SK-N-DZ (cell line): ENCODE measurements at regions not wholly inside any gene's neighbourhood (a gene's known extent, or its start where the extent isn't known, plus 50 kb on each side); places are given as distances from the start of the nearest gene placed in this dataset.
"Not testable (repeated sequence)": the region's sequence is repeated elsewhere in the genome, so short reads cannot be mapped to it uniquely, and the experiment has no call there.

ENCODE experiments used
- DNase-seq: peaks from one replicate; pipeline ENCODE4 v3.0.0-alpha.2; 2015; ENCODE audit warnings: low spot score

DNA sequence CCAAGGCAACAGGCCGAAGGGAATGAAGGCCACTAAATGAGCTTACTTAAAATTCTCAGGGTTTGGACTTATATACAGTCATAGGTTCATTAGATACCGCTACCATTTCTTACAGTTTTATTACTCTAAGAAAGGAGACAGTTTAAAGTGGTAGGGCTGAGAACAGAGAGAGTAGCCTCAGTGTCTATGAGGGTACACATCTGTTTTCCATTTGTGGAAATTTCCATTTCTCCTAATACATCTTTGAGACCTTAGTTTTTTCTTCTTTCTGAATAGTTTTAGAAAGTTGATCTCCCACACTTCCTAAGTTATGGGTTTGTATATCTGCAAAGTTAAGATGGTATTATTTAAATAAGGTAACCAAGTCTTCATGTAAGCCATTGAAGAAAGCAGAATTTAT lies 1279.1 kb downstream of the NCAM2 start:
- DNase-seq: no peak

DNA sequence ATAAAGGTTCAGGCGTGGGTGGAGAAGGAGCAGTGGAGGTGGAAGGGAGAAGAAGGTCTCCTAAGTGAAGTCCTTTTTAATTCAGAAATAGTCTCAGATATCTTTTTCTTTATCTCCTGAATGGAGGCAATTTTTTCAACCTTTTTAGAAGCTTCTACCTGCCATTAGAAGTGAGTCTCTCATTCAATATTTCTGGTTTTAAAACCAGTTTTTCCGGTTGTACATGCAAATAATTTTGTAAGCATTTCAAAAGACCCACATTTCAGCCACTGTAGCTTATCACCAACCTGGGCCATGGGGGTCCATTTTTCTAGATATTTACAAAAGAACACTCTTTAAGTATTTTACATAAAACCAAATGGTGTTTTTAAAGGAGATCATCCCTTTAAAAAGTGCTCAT lies 1280.2 kb downstream of the NCAM2 start:
- DNase-seq: no peak

DNA sequence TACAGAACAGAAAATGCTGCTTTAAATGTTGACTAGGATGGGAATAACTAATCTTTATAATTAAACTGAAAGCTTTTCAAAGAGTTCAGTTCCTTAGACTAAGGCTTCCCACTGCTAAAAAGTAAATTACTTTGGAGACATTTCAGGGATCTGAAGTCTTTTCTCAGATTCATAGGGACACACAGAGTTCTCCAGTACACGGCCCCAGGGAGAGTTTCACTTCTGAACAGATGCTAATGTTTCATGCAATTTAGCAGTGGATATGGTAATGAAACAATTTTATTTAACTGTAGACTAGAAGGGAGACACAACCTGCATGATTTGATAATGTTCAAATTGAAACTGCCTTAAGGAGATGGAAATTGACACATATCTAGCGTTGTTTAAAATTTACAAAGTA lies 1282.6 kb downstream of the NCAM2 start:
- no peak for DNase-seq

DNA sequence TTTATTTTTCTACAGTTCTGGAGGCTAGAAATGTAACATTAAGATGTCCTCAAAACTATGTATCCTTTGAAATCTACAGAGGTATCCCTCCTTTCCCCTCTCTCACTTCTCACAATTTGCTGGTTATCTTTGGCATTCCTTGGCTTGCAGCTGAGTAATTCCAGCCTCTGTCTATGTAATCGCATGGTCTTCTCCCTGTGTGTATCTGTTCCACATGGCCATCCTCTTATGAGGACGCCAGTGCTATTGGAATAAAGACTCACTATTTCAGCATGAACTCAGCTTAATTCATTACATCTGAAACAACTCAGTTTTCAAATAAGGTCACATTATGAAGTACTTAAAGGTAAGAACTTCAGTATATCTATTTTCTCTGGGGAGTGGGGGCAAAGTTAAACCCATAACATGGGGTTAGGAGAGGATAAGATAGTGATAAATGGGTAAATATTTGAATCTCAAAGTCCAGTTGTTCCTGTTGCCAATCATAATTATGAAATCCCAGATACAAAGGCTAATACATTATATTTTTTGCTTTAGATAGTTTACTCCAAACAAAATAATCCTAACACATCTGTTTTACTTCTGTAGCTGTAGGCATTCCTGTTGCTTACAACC lies 1290.8 kb downstream of the NCAM2 start:
- DNase-seq: no peak

DNA sequence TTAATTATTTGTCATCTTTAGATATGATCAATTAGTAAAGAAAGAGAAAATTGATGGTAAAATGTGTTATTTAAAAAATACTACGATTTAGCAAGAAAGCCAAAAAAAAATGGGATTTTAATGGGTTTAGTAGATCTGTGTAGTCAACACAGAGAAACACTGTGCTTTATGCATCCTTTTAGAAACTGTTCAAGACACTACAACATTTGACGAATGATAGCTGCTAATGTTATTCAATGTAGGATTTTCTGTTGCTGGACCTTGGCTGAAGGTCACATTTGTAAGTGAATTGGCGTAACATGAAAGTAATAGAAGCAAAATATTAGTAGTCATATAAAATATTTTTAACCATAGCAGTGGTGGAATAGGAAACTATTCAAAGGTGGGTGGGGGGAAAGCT lies 1293.9 kb downstream of the NCAM2 start:
- no peak for DNase-seq

DNA sequence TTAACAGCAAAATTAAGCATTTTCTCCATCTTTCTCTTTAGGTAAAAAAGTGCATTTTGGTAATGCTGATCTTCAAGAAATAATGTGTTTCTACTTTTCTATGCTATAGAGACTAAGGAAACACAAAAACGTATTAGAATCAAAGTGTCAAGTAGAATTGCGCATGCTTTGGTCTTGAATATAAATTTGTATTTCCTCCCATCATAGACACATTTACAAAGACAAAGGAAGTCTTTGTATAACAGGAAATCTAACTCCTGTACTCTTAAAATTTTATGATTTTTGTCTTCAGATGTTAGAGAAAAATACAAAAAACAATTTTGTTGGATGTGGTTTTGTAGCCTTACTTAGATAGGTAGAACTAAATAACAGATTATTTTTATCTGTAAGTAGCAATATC lies 1299.4 kb downstream of the NCAM2 start:
- DNase-seq: no peak

DNA sequence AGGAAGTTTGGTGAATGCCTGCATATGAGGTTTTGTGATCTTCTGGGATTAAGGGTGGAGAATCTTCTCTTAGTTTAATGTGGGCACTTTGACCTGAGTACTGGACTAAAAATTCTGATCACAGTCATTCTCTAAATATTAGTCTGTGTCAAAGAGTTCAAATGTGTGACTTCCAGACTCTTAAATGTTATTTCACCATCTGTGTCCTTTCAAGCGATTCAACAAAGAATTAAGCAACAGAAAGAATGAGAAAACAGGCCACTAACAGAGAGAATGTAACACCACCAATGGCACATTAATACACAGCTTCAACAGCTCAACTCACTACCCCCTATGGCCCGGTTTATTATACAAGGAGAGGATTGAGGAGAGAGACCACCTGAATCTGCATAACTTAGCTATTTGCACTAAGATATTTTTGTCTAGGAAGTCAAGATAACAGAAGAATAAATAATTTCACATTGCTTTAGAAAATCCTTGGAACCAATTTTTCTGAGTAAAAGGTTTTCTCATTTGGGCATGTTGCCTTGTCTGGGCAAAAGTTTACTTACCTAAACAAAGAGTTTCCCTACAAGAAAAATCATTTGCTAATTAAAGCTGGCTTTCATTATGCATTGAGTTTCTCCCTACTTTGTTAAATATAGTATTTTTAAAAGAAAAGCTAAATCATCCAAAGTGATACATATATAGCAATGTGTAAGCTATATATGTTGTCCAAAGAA lies 1313.7 kb downstream of the NCAM2 start:
- no peak for DNase-seq

DNA sequence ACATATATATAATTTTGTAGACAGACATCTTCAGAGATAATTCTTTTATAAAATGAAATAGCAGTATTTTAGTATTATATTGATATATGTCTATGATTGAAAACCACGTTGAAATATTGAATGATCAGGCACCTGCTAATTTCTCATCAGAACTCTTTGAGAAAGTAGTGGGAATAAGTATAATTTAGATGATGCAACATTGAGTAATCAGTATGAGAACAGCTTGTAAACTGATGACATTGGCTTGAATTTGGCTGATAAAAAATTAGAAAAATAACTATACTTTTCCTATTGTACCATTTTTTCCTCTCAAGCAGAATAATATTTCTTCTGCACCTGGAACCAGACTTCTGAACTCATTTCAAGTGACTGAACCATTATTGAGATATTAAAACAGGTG lies 1316.8 kb downstream of the NCAM2 start:
- no peak for DNase-seq

DNA sequence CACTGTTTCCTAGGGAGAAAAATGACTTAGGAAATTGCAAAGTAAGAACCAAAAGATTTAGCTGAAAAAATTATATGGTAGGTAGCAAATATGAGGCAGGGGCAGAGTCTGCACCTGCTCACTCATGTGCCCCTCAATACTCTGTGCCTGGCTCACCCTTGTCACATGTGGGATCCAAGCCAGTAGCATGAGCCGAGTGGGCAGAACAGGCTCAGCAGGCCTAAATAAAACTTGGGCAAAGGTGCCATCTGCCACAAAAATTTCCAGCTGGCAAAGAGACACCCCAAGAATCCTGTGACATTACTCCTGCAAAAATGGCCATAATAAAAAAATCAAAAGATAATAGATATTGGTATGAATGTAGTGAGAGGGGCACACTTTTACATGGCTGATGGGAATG lies 1321.2 kb downstream of the NCAM2 start:
- DNase-seq: no peak

DNA sequence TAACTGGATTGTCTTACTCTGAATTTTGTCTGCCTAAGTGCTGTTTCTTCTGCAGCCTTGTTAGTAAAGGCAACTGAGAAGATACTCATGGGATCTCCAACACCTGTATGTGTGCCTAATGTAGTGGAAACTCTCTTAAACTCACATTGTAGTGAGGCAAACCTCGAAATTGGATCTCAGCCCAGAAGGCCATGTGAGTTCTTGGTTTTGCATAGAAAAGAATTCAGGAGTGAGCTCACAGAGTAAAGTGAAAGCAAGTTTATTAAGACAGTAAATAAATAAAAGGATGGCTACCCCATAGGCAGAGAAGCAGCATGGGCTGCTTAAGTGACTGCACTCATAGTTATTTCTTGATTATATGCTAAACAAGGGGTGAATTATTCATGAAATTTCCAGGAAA lies 1344.7 kb downstream of the NCAM2 start:
- DNase-seq: no peak

DNA sequence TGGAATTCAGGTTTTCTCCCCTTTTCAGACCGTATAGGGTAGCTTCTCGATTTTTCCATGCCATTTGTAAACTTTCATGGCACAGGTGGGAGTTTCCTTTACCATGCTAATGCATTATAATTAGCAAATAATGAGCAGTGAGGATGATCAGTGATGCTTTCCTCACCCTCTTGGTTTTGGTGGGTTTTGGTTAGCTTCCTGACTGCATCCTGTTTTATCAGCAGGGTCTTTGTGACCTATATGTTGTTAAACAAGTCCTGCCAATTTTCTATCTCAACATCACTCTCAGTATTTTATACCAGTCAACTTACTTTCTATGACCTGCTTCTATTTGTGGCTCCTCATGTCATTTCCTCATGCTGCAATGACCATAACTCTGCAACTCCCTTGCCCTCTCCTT lies 1345.1 kb downstream of the NCAM2 start:
- no peak for DNase-seq

DNA sequence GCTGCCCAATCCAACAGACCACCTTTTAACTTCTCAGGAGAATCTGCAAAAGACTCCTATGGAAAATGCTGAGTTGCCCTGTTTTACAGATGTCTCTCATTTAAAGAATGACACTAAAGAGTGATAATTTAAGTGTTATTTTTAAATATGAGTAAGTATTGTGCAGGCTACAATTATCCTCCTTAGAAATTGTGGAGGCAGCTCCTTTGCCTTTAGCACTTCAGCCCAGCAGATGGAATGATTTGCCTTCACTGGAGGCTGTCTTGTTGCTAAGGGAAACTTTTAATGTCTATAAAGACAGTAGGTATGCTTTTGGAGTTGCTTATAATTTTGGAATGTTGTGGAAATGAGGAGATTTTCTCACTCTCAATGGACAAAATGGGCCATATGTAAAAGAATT lies 1345.5 kb downstream of the NCAM2 start:
- DNase-seq: no peak

DNA sequence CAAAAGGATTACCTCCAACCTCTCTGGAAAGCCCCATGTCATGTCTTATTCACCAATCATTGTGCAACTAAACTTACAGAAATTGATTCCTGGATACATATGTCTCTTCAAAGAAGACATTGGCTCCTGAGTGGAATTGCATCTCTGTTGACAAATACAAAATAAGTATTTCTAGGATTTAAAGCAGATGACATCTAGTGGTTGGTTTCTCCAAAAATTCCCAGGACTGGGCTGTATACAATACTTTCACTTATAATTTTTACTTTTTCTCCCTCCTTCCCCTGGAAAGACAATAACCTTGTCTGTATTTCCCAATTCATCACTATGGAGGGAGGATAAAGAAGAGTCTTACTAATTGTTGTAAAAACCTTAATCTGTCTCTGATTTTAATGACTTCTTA lies 1347.4 kb downstream of the NCAM2 start:
- no peak for DNase-seq

DNA sequence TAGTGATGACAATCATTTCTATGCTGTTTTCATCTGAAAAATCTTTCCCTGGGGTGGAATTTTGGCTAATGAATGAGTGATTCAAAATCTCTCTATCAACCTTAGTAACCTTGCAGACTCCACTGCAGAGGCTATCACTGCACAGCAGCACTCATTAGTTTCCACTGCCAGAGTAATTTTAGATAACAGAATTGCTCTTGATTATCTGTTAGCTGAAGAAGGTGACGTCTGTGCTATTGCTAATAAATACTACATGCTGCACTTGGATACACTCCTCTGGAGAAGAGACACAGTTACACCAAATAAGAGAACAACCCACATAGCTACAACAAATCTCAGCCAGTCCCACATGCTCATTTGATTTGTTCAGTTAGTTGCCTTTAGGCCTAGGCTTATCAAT lies 1348.4 kb downstream of the NCAM2 start:
- no peak for DNase-seq

DNA sequence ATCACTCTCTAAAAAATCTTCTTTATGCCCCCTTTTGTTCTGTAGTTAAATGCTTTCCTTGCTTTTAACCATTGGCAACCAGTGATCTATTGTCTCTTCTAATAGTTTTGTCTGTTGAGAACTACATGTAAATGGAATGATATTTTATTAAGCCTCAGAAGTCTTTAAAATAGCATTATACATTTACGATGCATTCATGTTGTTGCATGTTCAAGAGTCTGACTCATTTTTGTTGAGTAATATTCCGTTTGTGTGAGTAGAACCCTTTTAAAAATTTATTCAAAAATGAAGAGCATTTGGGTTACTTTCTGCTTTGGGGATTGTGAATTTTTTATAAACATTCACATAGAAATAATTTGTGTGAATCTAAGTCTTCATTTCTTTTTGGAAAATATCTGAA lies 1352.9 kb downstream of the NCAM2 start:
- DNase-seq: no peak

DNA sequence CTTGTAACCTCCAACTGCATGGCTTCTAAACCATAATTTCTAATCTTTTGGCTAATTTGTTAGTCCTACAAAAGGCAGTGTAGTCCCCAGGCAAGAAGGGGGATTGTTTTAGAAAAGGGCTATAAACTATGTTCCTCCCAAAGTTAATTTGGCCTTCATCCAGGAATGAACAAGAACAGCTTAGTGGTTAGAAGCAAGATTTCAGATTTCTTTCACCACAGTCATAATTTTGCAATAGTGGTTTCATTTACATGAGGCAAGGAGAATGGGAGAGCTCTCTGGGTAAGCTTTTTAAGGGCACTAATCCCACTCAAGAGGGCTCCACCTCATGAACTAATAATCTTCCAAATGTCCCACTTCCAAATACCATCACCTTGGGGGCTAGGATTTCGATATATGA lies 1353.9 kb downstream of the NCAM2 start:
- no peak for DNase-seq

DNA sequence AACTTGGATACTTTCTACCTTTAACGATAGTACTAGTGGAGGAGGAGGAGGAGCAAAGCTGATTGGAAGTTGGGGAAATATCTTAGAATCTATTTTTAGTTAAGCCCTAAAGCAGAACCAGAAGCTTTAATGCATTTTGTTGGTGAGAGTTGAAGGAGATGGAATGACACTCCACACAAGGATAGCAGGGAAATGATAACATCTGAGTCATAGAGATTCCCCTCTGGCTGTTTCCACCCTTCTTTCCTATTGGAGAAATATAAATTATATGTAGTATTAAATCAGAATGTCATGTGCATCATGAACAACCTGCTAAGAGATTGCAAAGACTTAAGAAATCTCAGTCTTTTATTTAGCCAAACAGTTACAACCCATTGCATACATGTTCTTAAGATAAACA lies 1357.7 kb downstream of the NCAM2 start:
- DNase-seq: no peak

DNA sequence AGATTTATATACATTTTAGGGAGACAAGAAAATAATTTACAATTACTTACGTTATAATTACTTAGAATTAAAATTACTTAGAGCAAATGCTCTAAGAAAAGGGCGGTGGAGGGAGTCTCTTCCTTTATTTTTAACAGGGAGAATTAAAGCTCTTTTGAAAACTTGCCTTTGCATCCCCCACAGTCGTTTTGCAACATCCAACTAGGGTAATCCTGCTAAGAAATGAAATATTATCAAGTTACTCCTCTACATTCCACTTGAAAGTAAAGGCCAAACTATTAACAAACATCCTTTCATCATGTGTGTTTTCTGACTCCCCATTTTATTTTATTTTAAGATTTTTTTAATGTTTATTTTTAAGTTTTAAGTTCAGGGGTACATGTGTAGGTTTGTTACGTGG lies 1358.5 kb downstream of the NCAM2 start:
- no peak for DNase-seq

DNA sequence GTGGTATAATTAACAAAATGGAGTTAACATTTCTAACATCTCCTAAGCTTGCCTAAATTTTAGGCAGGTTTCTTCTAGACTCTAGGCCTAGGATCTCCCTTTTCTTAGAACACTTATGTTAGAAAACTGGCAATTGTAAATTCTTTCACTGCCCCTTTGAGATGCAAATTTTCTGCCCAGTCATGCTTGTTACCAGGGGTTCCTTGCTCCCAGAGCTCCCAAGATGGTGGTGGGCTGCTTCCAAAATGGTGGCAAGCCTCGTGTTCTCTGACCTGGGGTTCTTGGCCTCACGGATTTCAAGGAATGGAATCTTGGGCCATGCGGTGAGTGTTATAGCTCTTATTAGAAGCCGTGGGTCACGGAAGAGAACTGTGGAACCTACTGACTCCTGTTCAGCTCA lies 1361.4 kb downstream of the NCAM2 start:
- DNase-seq: not testable (repeated sequence)

DNA sequence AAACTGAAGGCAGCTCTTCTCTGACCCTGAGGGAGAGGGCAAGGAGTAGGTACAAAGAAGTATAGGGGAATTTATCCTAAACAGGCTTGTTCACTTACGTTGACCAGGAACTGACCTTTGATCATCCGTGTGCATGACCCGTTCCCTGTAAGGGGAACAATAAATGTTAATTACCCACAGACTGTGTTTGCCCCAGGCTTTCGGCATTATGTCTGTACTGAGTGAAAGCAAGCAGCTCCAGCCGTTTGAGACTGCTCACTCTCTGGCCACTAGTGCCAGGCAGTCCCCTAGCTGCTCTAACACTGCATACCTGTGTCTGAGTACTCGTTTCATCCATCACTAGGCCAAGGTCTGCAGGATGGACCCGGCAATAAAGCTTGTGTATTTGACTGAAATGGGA lies 1365.3 kb downstream of the NCAM2 start:
- DNase-seq: no peak

DNA sequence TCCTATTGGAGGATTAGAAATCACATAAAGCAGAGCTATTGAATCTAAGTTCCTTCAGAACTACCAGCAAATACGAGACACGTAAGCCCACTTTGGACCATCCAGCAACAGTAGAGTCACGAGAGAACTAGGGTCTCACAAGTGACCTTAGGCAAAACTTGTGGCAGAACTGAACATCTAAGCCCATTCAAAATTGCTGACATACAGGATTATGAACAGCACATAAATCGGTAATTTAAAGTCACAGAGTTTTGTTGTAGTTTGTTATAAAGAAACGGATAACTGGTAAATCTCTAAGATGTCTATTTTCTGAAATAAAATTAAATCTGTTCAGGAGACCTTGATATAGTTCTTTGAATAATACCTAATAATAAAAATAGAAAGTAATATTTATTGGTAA lies 1366.0 kb downstream of the NCAM2 start:
- no peak for DNase-seq

DNA sequence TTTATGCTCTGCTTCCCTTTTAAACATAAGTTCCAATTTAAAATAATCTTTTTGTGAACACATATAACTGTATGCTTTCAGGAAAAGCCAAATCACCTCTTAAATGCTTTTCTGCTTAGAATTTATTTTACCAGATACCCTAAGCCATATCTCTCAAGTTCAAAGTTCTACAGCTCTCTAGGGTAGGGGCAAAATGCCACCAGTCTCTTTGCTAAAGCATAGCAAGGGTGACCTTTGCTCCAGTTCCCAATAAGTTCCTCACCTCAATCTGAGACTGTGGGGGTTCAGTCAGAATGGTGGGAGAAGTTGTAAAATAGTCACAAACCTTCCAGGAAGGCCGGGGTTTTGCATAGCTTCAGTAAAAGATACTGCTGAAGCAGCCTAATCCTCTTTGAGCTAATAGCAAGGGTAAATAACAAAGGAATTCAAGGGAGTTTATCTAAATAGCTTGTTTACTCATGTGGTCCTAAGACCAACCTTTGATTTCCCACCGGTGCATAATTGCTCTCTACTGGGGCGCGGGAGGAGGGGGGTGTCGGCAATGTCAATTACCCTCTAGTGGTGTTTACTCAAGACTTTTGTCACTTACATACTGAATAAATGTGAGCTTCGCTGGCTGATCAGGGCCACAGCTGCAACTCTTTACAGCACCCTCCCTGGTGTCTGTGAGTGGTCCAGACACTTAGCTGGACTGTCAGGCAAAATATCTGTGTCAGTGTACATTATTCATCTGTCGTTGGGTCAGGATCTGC lies 1376.2 kb downstream of the NCAM2 start:
- no peak for DNase-seq

DNA sequence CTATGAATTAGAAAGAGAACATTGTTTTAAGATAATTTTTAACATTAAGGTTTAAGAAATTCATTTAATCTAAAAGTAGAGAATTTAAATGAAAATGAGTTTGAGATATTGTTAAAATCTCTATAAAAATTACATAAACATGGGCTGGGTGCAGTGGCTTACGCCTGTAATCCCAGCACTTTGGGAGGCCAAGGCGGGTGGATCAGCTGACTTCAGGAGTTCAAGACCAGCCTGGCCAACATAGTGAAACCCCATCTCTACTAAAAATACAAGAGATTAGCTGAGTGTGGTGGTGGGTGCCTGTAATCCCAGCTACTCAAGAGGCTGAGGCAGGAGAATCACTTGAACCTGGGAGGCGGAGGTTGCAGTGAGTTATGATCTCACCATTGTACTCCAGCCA lies 1379.6 kb downstream of the NCAM2 start:
- not testable (repeated sequence) for DNase-seq
